H9 (cell line): ENCODE measurements at regions not wholly inside any gene's neighbourhood (a gene's known extent, or its start where the extent isn't known, plus 50 kb on each side); places are given as distances from the start of the nearest gene placed in this dataset.

Experiments
- DNase-seq: peaks from one replicate; pipeline ENCODE4 v3.0.0-alpha.2; 2017
- H2AFZ ChIP-seq: one replicate; pipeline ENCODE4 v1.6.1; 2013; ENCODE audit warnings: mild to moderate bottlenecking, low read length, control low read depth, moderate library complexity
- H2AK5ac ChIP-seq: 2 replicates; pipeline ENCODE4 v1.6.1; 2013; ENCODE audit warnings: low read length, control low read depth, mixed read lengths; ENCODE audit not compliant: insufficient read length
- H2BK120ac ChIP-seq: one replicate; pipeline ENCODE4 v1.6.1; 2013; ENCODE audit warnings: low read depth, mild to moderate bottlenecking, low read length, control low read depth, inconsistent platforms; ENCODE audit not compliant: poor library complexity, severe bottlenecking
- H2BK12ac ChIP-seq: 2 replicates; pipeline ENCODE4 v1.6.1; 2013; ENCODE audit warnings: low read length, control low read depth, mixed read lengths, low read depth; ENCODE audit not compliant: insufficient read length
- H2BK15ac ChIP-seq: 2 replicates; pipeline ENCODE4 v1.6.1; 2013; ENCODE audit warnings: low read depth, low read length, control low read depth
- H2BK20ac ChIP-seq: one replicate; pipeline ENCODE4 v1.6.1; 2013; ENCODE audit warnings: low read depth, mild to moderate bottlenecking, low read length, control low read depth, inconsistent platforms; ENCODE audit not compliant: poor library complexity, severe bottlenecking
- H2BK5ac ChIP-seq: 2 replicates; pipeline ENCODE4 v1.6.1; 2013; ENCODE audit warnings: low read length, control low read depth, mixed read lengths; ENCODE audit not compliant: insufficient read length
- H3K14ac ChIP-seq: 2 replicates; pipeline ENCODE4 v1.6.1; 2013; ENCODE audit warnings: low read length, control low read depth; ENCODE audit not compliant: insufficient read depth
- H3K18ac ChIP-seq: 2 replicates; pipeline ENCODE4 v1.6.1; 2013; ENCODE audit warnings: low read depth, mild to moderate bottlenecking, mixed read lengths, low read length, control low read depth; ENCODE audit not compliant: insufficient read length
- H3K23ac ChIP-seq: 2 replicates; pipeline ENCODE4 v1.6.1; 2013; ENCODE audit warnings: low read length, control low read depth, mixed read lengths, low read depth; ENCODE audit not compliant: insufficient read length
- H3K23me2 ChIP-seq: 2 replicates; pipeline ENCODE4 v1.6.1; 2013; ENCODE audit warnings: low read depth, mild to moderate bottlenecking, mixed read lengths, low read length, control low read depth; ENCODE audit not compliant: insufficient read length, poor library complexity, severe bottlenecking
- H3K27ac ChIP-seq: 2 replicates; pipeline ENCODE4 v1.5.1; 2013; ENCODE audit warnings: low read length, control low read depth, mixed read lengths, low read depth; ENCODE audit not compliant: insufficient read length
- H3K27me3 ChIP-seq: 2 replicates; pipeline ENCODE4 v1.6.1; 2013; ENCODE audit warnings: low read length, control low read depth, inconsistent platforms; ENCODE audit not compliant: insufficient read depth
- H3K4ac ChIP-seq: 2 replicates; pipeline ENCODE4 v1.6.1; 2013; ENCODE audit warnings: low read depth, mild to moderate bottlenecking, control low read depth, inconsistent platforms, low read length, moderate library complexity
- H3K4me1 ChIP-seq: 2 replicates; pipeline ENCODE4 v1.6.1; 2013; ENCODE audit warnings: low read length, control low read depth, inconsistent platforms; ENCODE audit not compliant: insufficient read depth
- H3K4me2 ChIP-seq: 2 replicates; pipeline ENCODE4 v1.6.1; 2013; ENCODE audit warnings: low read length, control low read depth, mixed read lengths; ENCODE audit not compliant: insufficient read length, insufficient read depth
- H3K56ac ChIP-seq: 2 replicates; pipeline ENCODE4 v1.6.1; 2013; ENCODE audit warnings: low read depth, mild to moderate bottlenecking, mixed read lengths, low read length, control low read depth; ENCODE audit not compliant: insufficient read length
- H3K79me1 ChIP-seq: 2 replicates; pipeline ENCODE4 v1.6.1; 2013; ENCODE audit warnings: low read depth, mild to moderate bottlenecking, moderate library complexity, low read length, control low read depth, inconsistent platforms; ENCODE audit not compliant: insufficient read depth, poor library complexity, severe bottlenecking
- H3K79me2 ChIP-seq: 2 replicates; pipeline ENCODE4 v1.6.1; 2013; ENCODE audit warnings: low read length, control low read depth, inconsistent platforms; ENCODE audit not compliant: insufficient read depth
- H3K9ac ChIP-seq: 2 replicates; pipeline ENCODE4 v1.6.1; 2013; ENCODE audit warnings: low read length, control low read depth, mixed read lengths; ENCODE audit not compliant: insufficient read length; ENCODE audit errors: extremely low read depth
- H3K9me3 ChIP-seq: one replicate; pipeline ENCODE4 v1.6.1; 2013; ENCODE audit warnings: low read depth, low read length, inconsistent platforms; ENCODE audit not compliant: control insufficient read depth
- H3T11ph ChIP-seq: one replicate; pipeline ENCODE4 v1.6.1; 2013; ENCODE audit warnings: mild to moderate bottlenecking, low read length, control low read depth, inconsistent platforms
- H4K20me1 ChIP-seq: one replicate; pipeline ENCODE4 v1.6.1; 2013; ENCODE audit not compliant: control insufficient read depth, insufficient read length, insufficient read depth
- H4K5ac ChIP-seq: 2 replicates; pipeline ENCODE4 v1.6.1; 2013; ENCODE audit warnings: low read depth, mild to moderate bottlenecking, mixed read lengths, low read length, control low read depth; ENCODE audit not compliant: insufficient read length
- H4K8ac ChIP-seq: replicated peaks from 2 replicates; pipeline ENCODE4 v1.6.1; 2013; ENCODE audit warnings: low read length, control low read depth, mixed read lengths, low read depth; ENCODE audit not compliant: insufficient read length
- H4K91ac ChIP-seq: 2 replicates; pipeline ENCODE4 v1.6.1; 2013; ENCODE audit warnings: low read depth, mild to moderate bottlenecking, moderate library complexity, mixed read lengths, low read length, control low read depth; ENCODE audit not compliant: insufficient read length
- H3K27ac Mint-ChIP-seq, 3 experiments: 2 replicates in 2 of 3; 3 replicates in 1 of 3; pipeline ENCODE4 v1.8.0; 2020 to 2021; ENCODE audit warnings: mixed read lengths in 3 of 3, mild to moderate bottlenecking in 1 of 3, moderate library complexity in 1 of 3
- H3K27me3 Mint-ChIP-seq: 2 replicates; pipeline ENCODE4 v1.8.0; 2021; ENCODE audit warnings: low read depth, mild to moderate bottlenecking, moderate library complexity, mixed read lengths
- H3K36me3 Mint-ChIP-seq, 3 experiments: 2 replicates in 2 of 3; 3 replicates in 1 of 3; pipeline ENCODE4 v1.8.0; 2020 to 2021; ENCODE audit warnings: low read depth in 3 of 3, mixed read lengths in 3 of 3; ENCODE audit not compliant: insufficient read depth in 1 of 3
- H3K4me1 Mint-ChIP-seq, 2 experiments: 2 replicates each; pipeline ENCODE4 v1.8.0; 2020; ENCODE audit warnings: mixed read lengths in 2 of 2
- H3K4me3 Mint-ChIP-seq, 2 experiments: 2 replicates in 1 of 2; 3 replicates in 1 of 2; pipeline ENCODE4 v1.8.0; 2020 to 2021; ENCODE audit warnings: mild to moderate bottlenecking in 2 of 2, mixed read lengths in 2 of 2, moderate library complexity in 1 of 2
- H3K9me3 Mint-ChIP-seq, 2 experiments: 2 replicates in 1 of 2; 3 replicates in 1 of 2; pipeline ENCODE4 v1.8.0; 2020; ENCODE audit warnings: mild to moderate bottlenecking in 2 of 2, mixed read lengths in 2 of 2, moderate library complexity in 1 of 2
- WGBS: extraction: QIAGEN DNeasy Blood & Tissue Kit; methylation state at CpG from one replicate; pipeline ENCODE4 v1.1.7; 2013; ENCODE audit warnings: missing lambda C conversion rate, low lambda C conversion rate, mixed read lengths; ENCODE audit not compliant: insufficient read length; ENCODE audit errors: extremely low coverage; 5-methylcytosine and 5-hydroxymethylcytosine counted together
- TF ChIP-seq, protein P1 (sequence below): fragments of 200-600 bp; sonication (generic); conservative IDR thresholded peaks from 3 replicates; pipeline ENCODE4 v1.8.0; 2021; ENCODE audit warnings: antibody characterized with exemption, mild to moderate bottlenecking

DNA sequence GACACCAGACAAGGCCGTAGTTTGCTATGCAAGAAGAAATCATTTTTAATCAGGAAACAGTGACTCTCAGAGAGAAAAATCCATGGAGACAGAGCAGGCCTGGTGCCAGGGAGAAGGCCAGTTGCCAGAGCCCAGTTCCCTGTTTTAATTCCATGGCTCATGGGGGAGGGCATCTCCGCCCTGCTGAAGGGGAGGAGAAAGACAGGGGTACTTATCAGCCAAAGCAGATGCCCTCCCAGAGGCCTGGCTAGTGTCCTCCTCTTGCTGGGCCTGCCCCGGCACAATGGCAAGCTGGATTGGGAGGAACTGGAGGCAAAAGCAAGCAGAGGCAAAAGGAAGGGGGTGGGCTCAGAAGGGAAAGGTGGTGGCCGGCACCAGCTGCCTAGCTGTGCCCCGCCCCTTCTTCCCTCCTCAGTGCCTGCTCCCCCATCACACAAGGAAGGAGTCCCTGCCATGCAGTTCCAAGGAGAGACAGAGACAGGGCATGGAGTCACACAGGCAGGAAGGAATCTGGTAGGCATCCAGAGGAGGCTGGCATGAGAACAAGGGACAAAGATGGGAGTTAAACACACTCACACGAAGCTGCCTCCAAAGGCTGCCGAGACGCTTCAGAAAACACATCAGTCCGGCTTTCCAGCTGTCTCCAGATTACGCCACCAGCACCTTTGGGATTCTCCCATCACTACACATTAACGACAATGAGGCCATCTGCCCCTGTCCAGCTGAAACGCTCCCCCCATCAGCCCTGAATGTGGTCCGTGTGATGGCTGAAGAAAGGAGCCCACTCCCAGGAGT lies 591.8 kb downstream of the BUD13 start:
- H4K5ac ChIP-seq, result no peak overlapping the region
- H3K23ac ChIP-seq, result no peak overlapping the region
- no peaks in the 10 kb centered on the region for H3K79me1 ChIP-seq
- no peak overlapping the region for H3K4me2 ChIP-seq
- WGBS, result no CpG with 5 or more reads among the region's 13 CpGs
- no peak overlapping the region for H3K4ac ChIP-seq
- no peaks in the 10 kb centered on the region for H3K79me2 ChIP-seq
- H3T11ph ChIP-seq, result no peak overlapping the region
- H4K8ac ChIP-seq, result no peak overlapping the region
- H2BK5ac ChIP-seq, result no peak overlapping the region
- H2AFZ ChIP-seq, result no peak overlapping the region
- H3K36me3 Mint-ChIP-seq, result no peaks in the 10 kb centered on the region
- TF ChIP-seq, protein P1, sequence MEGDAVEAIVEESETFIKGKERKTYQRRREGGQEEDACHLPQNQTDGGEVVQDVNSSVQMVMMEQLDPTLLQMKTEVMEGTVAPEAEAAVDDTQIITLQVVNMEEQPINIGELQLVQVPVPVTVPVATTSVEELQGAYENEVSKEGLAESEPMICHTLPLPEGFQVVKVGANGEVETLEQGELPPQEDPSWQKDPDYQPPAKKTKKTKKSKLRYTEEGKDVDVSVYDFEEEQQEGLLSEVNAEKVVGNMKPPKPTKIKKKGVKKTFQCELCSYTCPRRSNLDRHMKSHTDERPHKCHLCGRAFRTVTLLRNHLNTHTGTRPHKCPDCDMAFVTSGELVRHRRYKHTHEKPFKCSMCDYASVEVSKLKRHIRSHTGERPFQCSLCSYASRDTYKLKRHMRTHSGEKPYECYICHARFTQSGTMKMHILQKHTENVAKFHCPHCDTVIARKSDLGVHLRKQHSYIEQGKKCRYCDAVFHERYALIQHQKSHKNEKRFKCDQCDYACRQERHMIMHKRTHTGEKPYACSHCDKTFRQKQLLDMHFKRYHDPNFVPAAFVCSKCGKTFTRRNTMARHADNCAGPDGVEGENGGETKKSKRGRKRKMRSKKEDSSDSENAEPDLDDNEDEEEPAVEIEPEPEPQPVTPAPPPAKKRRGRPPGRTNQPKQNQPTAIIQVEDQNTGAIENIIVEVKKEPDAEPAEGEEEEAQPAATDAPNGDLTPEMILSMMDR, result no peak
- H3K27ac Mint-ChIP-seq, result peak overlapping the region in 2 of 3 experiments; percentile 37 to 66; a peak in 2 of 7 replicates
- no peaks in the 10 kb centered on the region; the same call in 1 of the 2 replicates for H3K27me3 ChIP-seq
- no peaks in the 10 kb centered on the region for H4K20me1 ChIP-seq
- H3K27ac ChIP-seq, result no peak overlapping the region
- H3K4me1 Mint-ChIP-seq, result peaks cover 30 to 48% of the 10 kb centered on the region in 2 experiments
- H3K14ac ChIP-seq, result no peak overlapping the region
- H2AK5ac ChIP-seq, result no peak overlapping the region
- H3K9ac ChIP-seq, result no peak overlapping the region
- no peaks in the 10 kb centered on the region for H3K9me3 ChIP-seq
- H3K4me3 Mint-ChIP-seq, result no peak overlapping the region
- DNase-seq, result peak; percentile 44
- H3K23me2 ChIP-seq, result no peaks in the 10 kb centered on the region
- H3K56ac ChIP-seq, result no peak overlapping the region
- peaks cover 1% of the 10 kb centered on the region for H3K27me3 Mint-ChIP-seq
- H3K4me1 ChIP-seq, result peaks cover 6% of the 10 kb centered on the region; the same call in 1 of the 2 replicates
- H2BK15ac ChIP-seq, result no peak overlapping the region
- no peak overlapping the region for H2BK20ac ChIP-seq
- H3K9me3 Mint-ChIP-seq, result no peaks in the 10 kb centered on the region
- no peak overlapping the region for H2BK120ac ChIP-seq
- H4K91ac ChIP-seq, result no peak overlapping the region
- H3K18ac ChIP-seq, result no peak overlapping the region
- H2BK12ac ChIP-seq, result no peak overlapping the region
